Pancreas (tissue), 10 donors: ENCODE measurements at regions not wholly inside any gene's neighbourhood (a gene's known extent, or its start where the extent isn't known, plus 50 kb on each side); places are given as distances from the start of the nearest gene placed in this dataset.

Experiments used
- ATAC-seq, 4 donors: fragments of 200-7000 bp; cut with Tn5 transposase; one replicate each; pipeline versions ENCODE4 v1.8.0 to v1.9.1; 2020; ENCODE audit warnings: mild to moderate bottlenecking in 4 of 4, moderate library complexity in 4 of 4
- DNase-seq, 6 donors: peaks; one replicate each; pipeline ENCODE4 v3.0.0-alpha.2; 2020
- FAIRE-seq: peaks from 2 replicates; lab custom pipeline; 2012; peaks lifted over from hg19 to GRCh38; lab: Jason Lieb, UNC
- H3K27ac ChIP-seq, 4 donors: fragments of 200-600 bp; sonication (generic); 1 replicate in 3 of 4; 2 replicates in 1 of 4; pipeline versions ENCODE4 v1.5.0 to v1.8.0; 2020
- H3K27me3 ChIP-seq, 4 donors: fragments of 200-600 bp; one replicate each; pipeline ENCODE4 v1.8.0; 2021
- H3K36me3 ChIP-seq, 3 donors: fragments of 200-600 bp; sonication (generic) in 1 of 3; one replicate each; pipeline versions ENCODE4 v1.5.0 to v1.8.0; 2020 to 2021
- H3K4me1 ChIP-seq, 3 donors: fragments of 200-600 bp; one replicate each; pipeline ENCODE4 v1.8.0; 2021
- H3K4me3 ChIP-seq, 4 donors: fragments of 200-600 bp; sonication (generic) in 2 of 4; one replicate each; pipeline versions ENCODE4 v1.5.0 to v1.8.0; 2020 to 2021
- H3K9me3 ChIP-seq, 4 donors: fragments of 200-600 bp; one replicate each; pipeline ENCODE4 v1.8.0; 2021
- CTCF ChIP-seq, 4 donors: fragments of 200-600 bp; sonication (generic) in 3 of 4; IDR thresholded peaks; one replicate each; pipeline versions ENCODE4 v1.5.0 to v1.8.0; 2021; ENCODE audit warnings: antibody characterized with exemption in 4 of 4
- WGBS, 2 donors: extraction: QIAGEN DNeasy Blood & Tissue Kit; methylation state at CpG; one replicate each; pipeline ENCODE4 v1.1.7; 2013; 5-methylcytosine and 5-hydroxymethylcytosine counted together
- intact Hi-C, 3 donors: fragments of 100-400 bp; cut with DNase I; formaldehyde crosslinking; loops; one replicate each; pipeline versions ENCODE4 v1.11.1 to v1.14.2; 2022
- donor health status: healthy with polysubstance abuse.
- donor health status: DM: no; HTN: no; CAD: no; lungs with moderate emphysema.
- donor health status: DM: no; HTN: no; CAD: no.
- donor health status: control.
- donor health status: control.
- donor health status: Bipolar disorder and iron deficiency.
- donor health status: DM: yes; HTN: yes; CAD: no.
- donor health status: DM: no; HTN: no; CAD: no.
- donor health status: DM: no; HTN: no; CAD: no.
- donor health status: DM: yes; HTN: yes; CAD: no.

GRCh38 chr12:125282921-125283320, 217.7 kb downstream of the AACS start:
- no peak overlapping the region for H3K27ac ChIP-seq
- intact Hi-C loops = no loop called here
- H3K36me3 ChIP-seq = no peaks in the 10 kb centered on the region
- H3K27me3 ChIP-seq = peaks cover 0 to 5% (median 0%) of the 10 kb centered on the region in 4 donors
- ATAC-seq = no peak
- DNase-seq = no peak
- no peak overlapping the region for H3K4me3 ChIP-seq
- H3K9me3 ChIP-seq = no peaks in the 10 kb centered on the region
- WGBS, 2 donors = 65 to 74% methylated on average over 7 of the region's 7 CpGs
- FAIRE-seq = no peak
- no peak for TF ChIP-seq CTCF (IDR thresholded peaks at IDR 0.05)
- no peaks in the 10 kb centered on the region for H3K4me1 ChIP-seq

- Histone ChIP-seq H3K36me3 (no peaks in the 10 kb centered on the region), H3K9me3 (no peaks in the 10 kb centered on the region), H3K4me3 (no peak overlapping the region), H3K4me1 (no peaks in the 10 kb centered on the region), H3K27ac (no peak overlapping the region), H3K27me3 (peaks cover 0 to 5% (median 0%) of the 10 kb centered on the region in 4 donors)
- intact Hi-C loops = no loop called here
- FAIRE-seq = no peak
- TF ChIP-seq CTCF (IDR thresholded peaks at IDR 0.05) = no peak
- no peak for DNase-seq
- no peak for ATAC-seq
- WGBS, 2 donors = 58 to 76% methylated on average over 9 of the region's 9 CpGs
Observed at GRCh38 chr12:125283521-125283920, 218.3 kb downstream of the AACS start.

- intact Hi-C loops = no loop called here
Observed at GRCh38 chr12:125284087-125284486, 218.9 kb downstream of the AACS start.

GRCh38 chr12:125284945-125285685, 219.9 kb downstream of the AACS start:
- DNase-seq (no peak), FAIRE-seq (no peak), ATAC-seq (no peak)
- H3K27me3 ChIP-seq = peaks cover 0 to 4% (median 0%) of the 10 kb centered on the region in 4 donors
- intact Hi-C loops = no loop called here
- no peaks in the 10 kb centered on the region for H3K9me3 ChIP-seq
- H3K27ac ChIP-seq = no peak overlapping the region
- WGBS, 2 donors = 67 to 77% methylated on average over 7 of the region's 7 CpGs
- TF ChIP-seq CTCF (IDR thresholded peaks at IDR 0.05) = no peak
- H3K4me3 ChIP-seq = no peak overlapping the region
- H3K4me1 ChIP-seq = no peaks in the 10 kb centered on the region
- H3K36me3 ChIP-seq = no peaks in the 10 kb centered on the region

More at GRCh38 chr12:125284087-125284486, 218.9 kb downstream of the AACS start:
- WGBS, 2 donors = 67 to 83% methylated on average over 5 of the region's 5 CpGs
- FAIRE-seq (no peak), ATAC-seq (no peak), DNase-seq (no peak)
- H3K4me1 ChIP-seq = no peaks in the 10 kb centered on the region
- no peak overlapping the region for H3K4me3 ChIP-seq
- no peak overlapping the region for H3K27ac ChIP-seq
- H3K9me3 ChIP-seq = no peaks in the 10 kb centered on the region
- no peak for TF ChIP-seq CTCF (IDR thresholded peaks at IDR 0.05)
- H3K27me3 ChIP-seq = peaks cover 0 to 5% (median 0%) of the 10 kb centered on the region in 4 donors
- no peaks in the 10 kb centered on the region for H3K36me3 ChIP-seq
